Stimulated activated CD4-positive, alpha-beta T cell treated with anti-CD3 and anti-CD28 coated beads, Interleukin-2, amount 100 ng/mL, for 48 hours (primary cell): ENCODE measurements at regions not wholly inside any gene's neighbourhood (a gene's known extent, or its start where the extent isn't known, plus 50 kb on each side); places are given as distances from the start of the nearest gene placed in this dataset.
"Not testable (repeated sequence)": the region's sequence is repeated elsewhere in the genome, so short reads cannot be mapped to it uniquely, and the experiment has no call there.

Experiments used
- DNase-seq, 2 donors: peaks; one replicate each; pipeline ENCODE4 v3.0.0-alpha.2; 2020

GRCh38 chr4:3967204-3967603 lies 201.0 kb downstream of the ADRA2C start:
- not testable (repeated sequence) for DNase-seq

- not testable (repeated sequence) for DNase-seq
Measured at GRCh38 chr4:3972626-3973025, 206.4 kb downstream of the ADRA2C start.

- not testable (repeated sequence) for DNase-seq
Measured at GRCh38 chr4:3973581-3974200, 207.5 kb downstream of the ADRA2C start.

- DNase-seq, result not testable (repeated sequence)
Measured at GRCh38 chr4:3983518-3984125, 217.4 kb downstream of the ADRA2C start.

- not testable (repeated sequence) for DNase-seq
Measured at GRCh38 chr4:3984796-3985195, 218.6 kb downstream of the ADRA2C start.

- not testable (repeated sequence) for DNase-seq
Measured at GRCh38 chr4:3986412-3986811, 220.2 kb downstream of the ADRA2C start.

- DNase-seq, result not testable (repeated sequence)
Measured at GRCh38 chr4:3997386-3997785, 229.3 kb downstream of the OTOP1 start.

GRCh38 chr4:4004036-4004435 lies 222.7 kb downstream of the OTOP1 start:
- DNase-seq, result not testable (repeated sequence)

- not testable (repeated sequence) for DNase-seq
Measured at GRCh38 chr4:4004702-4005101, 222.0 kb downstream of the OTOP1 start.

- not testable (repeated sequence) for DNase-seq
Measured at GRCh38 chr4:4006356-4006755, 220.4 kb downstream of the OTOP1 start.

- DNase-seq, result not testable (repeated sequence)
Measured at GRCh38 chr4:4019071-4019470, 207.7 kb downstream of the OTOP1 start.

- not testable (repeated sequence) for DNase-seq
Measured at GRCh38 chr4:4021161-4021560, 205.6 kb downstream of the OTOP1 start.

- DNase-seq, result not testable (repeated sequence)
Measured at GRCh38 chr4:4026708-4027107, 200.0 kb downstream of the OTOP1 start.

GRCh38 chr4:4028752-4029151 lies 198.0 kb downstream of the OTOP1 start:
- DNase-seq, result not testable (repeated sequence)

- DNase-seq, result not testable (repeated sequence)
Measured at GRCh38 chr4:4030509-4030908, 196.2 kb downstream of the OTOP1 start.

GRCh38 chr4:4031446-4032135 lies 195.1 kb downstream of the OTOP1 start:
- DNase-seq, result not testable (repeated sequence)

GRCh38 chr4:4032364-4032763 lies 194.4 kb downstream of the OTOP1 start:
- not testable (repeated sequence) for DNase-seq

GRCh38 chr4:4032801-4033605 lies 193.7 kb downstream of the OTOP1 start:
- not testable (repeated sequence) for DNase-seq

- not testable (repeated sequence) for DNase-seq
Measured at GRCh38 chr4:4037399-4038138, 189.2 kb downstream of the OTOP1 start.

GRCh38 chr4:4045823-4046222 lies 180.9 kb downstream of the OTOP1 start:
- not testable (repeated sequence) for DNase-seq

- DNase-seq, result not testable (repeated sequence)
Measured at GRCh38 chr4:4046686-4047085, 180.0 kb downstream of the OTOP1 start.

- not testable (repeated sequence) for DNase-seq
Measured at GRCh38 chr4:4047202-4047601, 179.5 kb downstream of the OTOP1 start.
